ENCODE measurements at regions not wholly inside any gene's neighbourhood (a gene's known extent, or its start where the extent isn't known, plus 50 kb on each side); places are given as distances from the start of the nearest gene placed in this dataset.

DNA sequence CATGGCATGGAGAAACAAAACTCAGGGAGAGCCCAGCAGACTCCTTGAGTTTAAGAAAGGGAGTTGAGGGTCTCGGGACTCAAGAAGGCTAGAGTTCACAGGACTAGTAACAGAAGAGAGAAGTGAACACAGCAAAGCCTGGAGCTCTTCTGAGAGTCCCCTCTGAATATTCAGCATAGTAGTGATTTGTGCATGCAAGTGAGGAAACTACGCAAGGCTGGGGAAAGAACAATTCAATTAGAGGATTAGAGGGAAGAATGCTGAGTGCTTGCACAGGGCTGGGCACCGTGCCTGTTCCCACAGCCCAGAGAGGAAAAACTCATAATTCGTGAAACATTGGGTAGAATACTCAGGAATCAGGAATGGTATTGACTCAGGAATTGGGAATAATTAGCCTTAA, 540.0 kb upstream of the SALL1 start:
- FAIRE-seq (no peak), DNase-seq (ENCODE audit: low read depth, low spot score) (no peak)
- H2AFZ ChIP-seq (ENCODE audit: low read depth, low read length), result no peak overlapping the region
- no peak overlapping the region for H3K27ac ChIP-seq (ENCODE audit: insufficient read depth, low read depth, low read length)
- ChIA-PET POLR2A (no interaction called here), CTCF (no interaction called here)
- TF ChIP-seq FOS (IDR thresholded peaks at IDR 0.05; ENCODE audit: borderline replicate concordance, insufficient read depth, low read length) (no peak), GATA2 (IDR thresholded peaks at IDR 0.05; ENCODE audit: insufficient read depth, insufficient read length, low read depth, low read length) (no peak), EZH2 (IDR thresholded peaks at IDR 0.05; ENCODE audit: borderline replicate concordance, low read depth, low read length, severe bottlenecking) (no peak), POLR2AphosphoS5 (IDR thresholded peaks at IDR 0.05; ENCODE audit: insufficient read depth, low read depth, low read length) (no peak), POLR2A (IDR thresholded peaks at IDR 0.05; ENCODE audit: low read depth, low read length) (no peak), CTCF (IDR thresholded peaks at IDR 0.05; ENCODE audit: extremely low read depth in 1 of 2, insufficient read depth in 1 of 2, low read depth in 1 of 2, low read length in 2 of 2) (no peak), MAX (IDR thresholded peaks at IDR 0.05; ENCODE audit: insufficient read depth, insufficient read length) (no peak), MYC (IDR thresholded peaks at IDR 0.05; ENCODE audit: low read depth, low read length) (no peak), JUN (IDR thresholded peaks at IDR 0.05; ENCODE audit: borderline replicate concordance, insufficient read depth, insufficient read length, low read depth) (no peak)
- H3K36me3 ChIP-seq (ENCODE audit: control insufficient read depth in 2 of 2, extremely low read depth in 1 of 2, insufficient read depth in 2 of 2, low read length in 2 of 2), result no peaks in the 10 kb centered on the region
- no peaks in the 10 kb centered on the region for H3K27me3 ChIP-seq (ENCODE audit: control insufficient read depth in 2 of 2, insufficient read depth in 2 of 2, low read length in 2 of 2)
- no peak overlapping the region for H3K4me3 ChIP-seq (replicated peaks in 1 of 3; ENCODE audit: insufficient read depth in 1 of 3, low read depth in 1 of 3, low read length in 3 of 3)
- BruUV-seq (replicated peaks), result no TSS peak
- dilution Hi-C loops (cut with MboI; ENCODE audit: extremely low pct_ligation_motif_present, low sequenced_read_pairs), result no loop called here
- no peaks in the 10 kb centered on the region for H3K4me1 ChIP-seq (ENCODE audit: control insufficient read depth, extremely low read depth, insufficient read depth, low read length)
- H3K4me2 ChIP-seq (ENCODE audit: insufficient read depth, low read length), result no peak overlapping the region
- no peaks in the 10 kb centered on the region for H3K79me2 ChIP-seq (ENCODE audit: control insufficient read depth, insufficient read depth, low read length)
- no peaks in the 10 kb centered on the region for H3K9me1 ChIP-seq (replicated peaks; ENCODE audit: control insufficient read depth, extremely low read depth, insufficient read depth, low read length)
- intact Hi-C loops (cut with micrococcal nuclease), result no loop called here
- no peaks in the 10 kb centered on the region for H4K20me1 ChIP-seq (replicated peaks; ENCODE audit: control insufficient read depth, extremely low read depth, insufficient read depth, low read length)
- H3K9ac ChIP-seq (replicated peaks; ENCODE audit: extremely low read depth, insufficient read depth, low read length), result no peak overlapping the region
- H3K9me3 ChIP-seq (replicated peaks; ENCODE audit: control insufficient read depth, insufficient read depth, low read length), result peaks cover 3% of the 10 kb centered on the region

Measured in endothelial cell of umbilical vein (primary cell).